WTC11 (cell line): ENCODE measurements at regions not wholly inside any gene's neighbourhood (a gene's known extent, or its start where the extent isn't known, plus 50 kb on each side); places are given as distances from the start of the nearest gene placed in this dataset.

Experiments used
- ATF1 ChIP-seq: sonication (generic); formaldehyde crosslinking; IDR thresholded peaks from 2 replicates; pipeline ENCODE4 v1.8.1; 2023; ENCODE audit warnings: mild to moderate bottlenecking, moderate library complexity, missing genetic modification reagents
- CTCF ChIP-seq: fragments of 200-600 bp; IDR thresholded peaks from 2 replicates; pipeline ENCODE4 v1.8.0; 2022; ENCODE audit warnings: antibody characterized with exemption
- ZBTB21 ChIP-seq: sonication (generic); formaldehyde crosslinking; IDR thresholded peaks from 2 replicates; pipeline ENCODE4 v1.8.1; 2023; ENCODE audit warnings: mild to moderate bottlenecking, missing genetic modification reagents, borderline replicate concordance

GRCh38 chr2:166651991-166652390, 157.9 kb upstream of the SCN7A start:
- TF ChIP-seq ZBTB21 (CRISPR knock-in tag) (no peak), ATF1 (no peak), CTCF (no peak)
